ENCODE measurements at regions not wholly inside any gene's neighbourhood (a gene's known extent, or its start where the extent isn't known, plus 50 kb on each side); places are given as distances from the start of the nearest gene placed in this dataset.
A peak's percentile ranks its signal among the peaks of the same experiment; 100 is the strongest.

- Histone ChIP-seq H3F3A (replicated peaks; ENCODE audit: low read depth) (no peaks in the 10 kb centered on the region), H3K79me2 (replicated peaks; ENCODE audit: insufficient read depth) (no peaks in the 10 kb centered on the region), H3K27me3 (ENCODE audit: insufficient read depth) (peaks cover 61% of the 10 kb centered on the region), H3K9me2 (ENCODE audit: insufficient read depth) (peaks cover 7% of the 10 kb centered on the region), H3K27ac (ENCODE audit: low read depth) (no peak overlapping the region), H3K36me3 (ENCODE audit: insufficient read depth) (no peaks in the 10 kb centered on the region), H3K4me3 (no peak overlapping the region), H2AFZ (no peak overlapping the region), H3K4me2 (no peak overlapping the region), H4K20me1 (replicated peaks; ENCODE audit: insufficient read depth) (no peaks in the 10 kb centered on the region), H3K4me1 (ENCODE audit: insufficient read depth) (peaks cover 5% of the 10 kb centered on the region; the same call in 1 of the 2 replicates)
- no peaks in the 10 kb centered on the region for H3K36me3 Mint-ChIP-seq (ENCODE audit: low read depth)
- peak; percentile 37 for DNase-seq (ENCODE audit: low spot score)
- no peaks in the 10 kb centered on the region for H3K9me3 Mint-ChIP-seq
- ATAC-seq, result peak; percentile 78
- TF ChIP-seq EZH2phosphoT487 (IDR thresholded peaks at IDR 0.05; ENCODE audit: unreplicated experiment) (no peak), ZNF114 (CRISPR knock-in tag; IDR thresholded peaks at IDR 0.05) (no peak), STAT1 (IDR thresholded peaks at IDR 0.05; ENCODE audit: unreplicated experiment) (no peak), CREB1 (CRISPR knock-in tag; IDR thresholded peaks at IDR 0.05; ENCODE audit: low read depth) (no peak), CTCF (conservative IDR thresholded peaks at IDR 0.05; ENCODE audit: low read depth in 2 of 2) (no peak), ZNF331 (CRISPR knock-in tag; IDR thresholded peaks at IDR 0.05; ENCODE audit: low read depth) (no peak), JUNB (IDR thresholded peaks at IDR 0.05; ENCODE audit: unreplicated experiment) (no peak), NANOG (IDR thresholded peaks at IDR 0.05; ENCODE audit: borderline replicate concordance) (no peak), POLR2AphosphoS5 (IDR thresholded peaks at IDR 0.05; ENCODE audit: low read depth) (no peak), EZH2 (IDR thresholded peaks at IDR 0.05; ENCODE audit: low read depth, unreplicated experiment) (no peak)
- TF ChIP-seq, protein P1, sequence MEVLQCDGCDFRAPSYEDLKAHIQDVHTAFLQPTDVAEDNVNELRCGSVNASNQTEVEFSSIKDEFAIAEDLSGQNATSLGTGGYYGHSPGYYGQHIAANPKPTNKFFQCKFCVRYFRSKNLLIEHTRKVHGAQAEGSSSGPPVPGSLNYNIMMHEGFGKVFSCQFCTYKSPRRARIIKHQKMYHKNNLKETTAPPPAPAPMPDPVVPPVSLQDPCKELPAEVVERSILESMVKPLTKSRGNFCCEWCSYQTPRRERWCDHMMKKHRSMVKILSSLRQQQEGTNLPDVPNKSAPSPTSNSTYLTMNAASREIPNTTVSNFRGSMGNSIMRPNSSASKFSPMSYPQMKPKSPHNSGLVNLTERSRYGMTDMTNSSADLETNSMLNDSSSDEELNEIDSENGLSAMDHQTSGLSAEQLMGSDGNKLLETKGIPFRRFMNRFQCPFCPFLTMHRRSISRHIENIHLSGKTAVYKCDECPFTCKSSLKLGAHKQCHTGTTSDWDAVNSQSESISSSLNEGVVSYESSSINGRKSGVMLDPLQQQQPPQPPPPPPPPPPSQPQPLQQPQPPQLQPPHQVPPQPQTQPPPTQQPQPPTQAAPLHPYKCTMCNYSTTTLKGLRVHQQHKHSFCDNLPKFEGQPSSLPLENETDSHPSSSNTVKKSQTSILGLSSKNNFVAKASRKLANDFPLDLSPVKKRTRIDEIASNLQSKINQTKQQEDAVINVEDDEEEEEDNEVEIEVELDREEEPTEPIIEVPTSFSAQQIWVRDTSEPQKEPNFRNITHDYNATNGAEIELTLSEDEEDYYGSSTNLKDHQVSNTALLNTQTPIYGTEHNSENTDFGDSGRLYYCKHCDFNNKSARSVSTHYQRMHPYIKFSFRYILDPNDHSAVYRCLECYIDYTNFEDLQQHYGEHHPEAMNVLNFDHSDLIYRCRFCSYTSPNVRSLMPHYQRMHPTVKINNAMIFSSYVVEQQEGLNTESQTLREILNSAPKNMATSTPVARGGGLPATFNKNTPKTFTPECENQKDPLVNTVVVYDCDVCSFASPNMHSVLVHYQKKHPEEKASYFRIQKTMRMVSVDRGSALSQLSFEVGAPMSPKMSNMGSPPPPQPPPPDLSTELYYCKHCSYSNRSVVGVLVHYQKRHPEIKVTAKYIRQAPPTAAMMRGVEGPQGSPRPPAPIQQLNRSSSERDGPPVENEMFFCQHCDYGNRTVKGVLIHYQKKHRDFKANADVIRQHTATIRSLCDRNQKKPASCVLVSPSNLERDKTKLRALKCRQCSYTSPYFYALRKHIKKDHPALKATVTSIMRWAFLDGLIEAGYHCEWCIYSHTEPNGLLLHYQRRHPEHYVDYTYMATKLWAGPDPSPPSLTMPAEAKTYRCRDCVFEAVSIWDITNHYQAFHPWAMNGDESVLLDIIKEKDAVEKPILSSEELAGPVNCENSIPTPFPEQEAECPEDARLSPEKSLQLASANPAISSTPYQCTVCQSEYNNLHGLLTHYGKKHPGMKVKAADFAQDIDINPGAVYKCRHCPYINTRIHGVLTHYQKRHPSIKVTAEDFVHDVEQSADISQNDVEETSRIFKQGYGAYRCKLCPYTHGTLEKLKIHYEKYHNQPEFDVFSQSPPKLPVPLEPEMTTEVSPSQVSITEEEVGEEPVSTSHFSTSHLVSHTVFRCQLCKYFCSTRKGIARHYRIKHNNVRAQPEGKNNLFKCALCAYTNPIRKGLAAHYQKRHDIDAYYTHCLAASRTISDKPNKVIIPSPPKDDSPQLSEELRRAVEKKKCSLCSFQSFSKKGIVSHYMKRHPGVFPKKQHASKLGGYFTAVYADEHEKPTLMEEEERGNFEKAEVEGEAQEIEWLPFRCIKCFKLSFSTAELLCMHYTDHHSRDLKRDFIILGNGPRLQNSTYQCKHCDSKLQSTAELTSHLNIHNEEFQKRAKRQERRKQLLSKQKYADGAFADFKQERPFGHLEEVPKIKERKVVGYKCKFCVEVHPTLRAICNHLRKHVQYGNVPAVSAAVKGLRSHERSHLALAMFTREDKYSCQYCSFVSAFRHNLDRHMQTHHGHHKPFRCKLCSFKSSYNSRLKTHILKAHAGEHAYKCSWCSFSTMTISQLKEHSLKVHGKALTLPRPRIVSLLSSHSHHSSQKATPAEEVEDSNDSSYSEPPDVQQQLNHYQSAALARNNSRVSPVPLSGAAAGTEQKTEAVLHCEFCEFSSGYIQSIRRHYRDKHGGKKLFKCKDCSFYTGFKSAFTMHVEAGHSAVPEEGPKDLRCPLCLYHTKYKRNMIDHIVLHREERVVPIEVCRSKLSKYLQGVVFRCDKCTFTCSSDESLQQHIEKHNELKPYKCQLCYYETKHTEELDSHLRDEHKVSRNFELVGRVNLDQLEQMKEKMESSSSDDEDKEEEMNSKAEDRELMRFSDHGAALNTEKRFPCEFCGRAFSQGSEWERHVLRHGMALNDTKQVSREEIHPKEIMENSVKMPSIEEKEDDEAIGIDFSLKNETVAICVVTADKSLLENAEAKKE (CRISPR knock-in tag; IDR thresholded peaks at IDR 0.05), result no peak
- TF ChIP-seq, protein P2, sequence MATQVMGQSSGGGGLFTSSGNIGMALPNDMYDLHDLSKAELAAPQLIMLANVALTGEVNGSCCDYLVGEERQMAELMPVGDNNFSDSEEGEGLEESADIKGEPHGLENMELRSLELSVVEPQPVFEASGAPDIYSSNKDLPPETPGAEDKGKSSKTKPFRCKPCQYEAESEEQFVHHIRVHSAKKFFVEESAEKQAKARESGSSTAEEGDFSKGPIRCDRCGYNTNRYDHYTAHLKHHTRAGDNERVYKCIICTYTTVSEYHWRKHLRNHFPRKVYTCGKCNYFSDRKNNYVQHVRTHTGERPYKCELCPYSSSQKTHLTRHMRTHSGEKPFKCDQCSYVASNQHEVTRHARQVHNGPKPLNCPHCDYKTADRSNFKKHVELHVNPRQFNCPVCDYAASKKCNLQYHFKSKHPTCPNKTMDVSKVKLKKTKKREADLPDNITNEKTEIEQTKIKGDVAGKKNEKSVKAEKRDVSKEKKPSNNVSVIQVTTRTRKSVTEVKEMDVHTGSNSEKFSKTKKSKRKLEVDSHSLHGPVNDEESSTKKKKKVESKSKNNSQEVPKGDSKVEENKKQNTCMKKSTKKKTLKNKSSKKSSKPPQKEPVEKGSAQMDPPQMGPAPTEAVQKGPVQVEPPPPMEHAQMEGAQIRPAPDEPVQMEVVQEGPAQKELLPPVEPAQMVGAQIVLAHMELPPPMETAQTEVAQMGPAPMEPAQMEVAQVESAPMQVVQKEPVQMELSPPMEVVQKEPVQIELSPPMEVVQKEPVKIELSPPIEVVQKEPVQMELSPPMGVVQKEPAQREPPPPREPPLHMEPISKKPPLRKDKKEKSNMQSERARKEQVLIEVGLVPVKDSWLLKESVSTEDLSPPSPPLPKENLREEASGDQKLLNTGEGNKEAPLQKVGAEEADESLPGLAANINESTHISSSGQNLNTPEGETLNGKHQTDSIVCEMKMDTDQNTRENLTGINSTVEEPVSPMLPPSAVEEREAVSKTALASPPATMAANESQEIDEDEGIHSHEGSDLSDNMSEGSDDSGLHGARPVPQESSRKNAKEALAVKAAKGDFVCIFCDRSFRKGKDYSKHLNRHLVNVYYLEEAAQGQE (IDR thresholded peaks at IDR 0.05; ENCODE audit: unreplicated experiment), result no peak
- TF ChIP-seq, protein P3, sequence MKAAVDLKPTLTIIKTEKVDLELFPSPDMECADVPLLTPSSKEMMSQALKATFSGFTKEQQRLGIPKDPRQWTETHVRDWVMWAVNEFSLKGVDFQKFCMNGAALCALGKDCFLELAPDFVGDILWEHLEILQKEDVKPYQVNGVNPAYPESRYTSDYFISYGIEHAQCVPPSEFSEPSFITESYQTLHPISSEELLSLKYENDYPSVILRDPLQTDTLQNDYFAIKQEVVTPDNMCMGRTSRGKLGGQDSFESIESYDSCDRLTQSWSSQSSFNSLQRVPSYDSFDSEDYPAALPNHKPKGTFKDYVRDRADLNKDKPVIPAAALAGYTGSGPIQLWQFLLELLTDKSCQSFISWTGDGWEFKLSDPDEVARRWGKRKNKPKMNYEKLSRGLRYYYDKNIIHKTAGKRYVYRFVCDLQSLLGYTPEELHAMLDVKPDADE (IDR thresholded peaks at IDR 0.05), result no peak
- H3K4me1 Mint-ChIP-seq, result peaks cover 10% of the 10 kb centered on the region
- no peak overlapping the region for H3K4me3 Mint-ChIP-seq
- H3K27me3 Mint-ChIP-seq (ENCODE audit: insufficient read depth, low read depth, poor library complexity), result peaks cover 25% of the 10 kb centered on the region
- no peak overlapping the region for H3K27ac Mint-ChIP-seq
Measured at GRCh38 chr7:34357068-34357467, 300.9 kb upstream of the NPSR1 start.

Measured in GM23338 (cell line).